H9 (cell line): ENCODE measurements at regions not wholly inside any gene's neighbourhood (a gene's known extent, or its start where the extent isn't known, plus 50 kb on each side); places are given as distances from the start of the nearest gene placed in this dataset.

ENCODE experiments used
- DNase-seq: peaks from one replicate; pipeline ENCODE4 v3.0.0-alpha.2; 2017
- H2AFZ ChIP-seq: one replicate; pipeline ENCODE4 v1.6.1; 2013; ENCODE audit warnings: mild to moderate bottlenecking, low read length, control low read depth, moderate library complexity
- H2AK5ac ChIP-seq: 2 replicates; pipeline ENCODE4 v1.6.1; 2013; ENCODE audit warnings: low read length, control low read depth, mixed read lengths; ENCODE audit not compliant: insufficient read length
- H2BK120ac ChIP-seq: one replicate; pipeline ENCODE4 v1.6.1; 2013; ENCODE audit warnings: low read depth, mild to moderate bottlenecking, low read length, control low read depth, inconsistent platforms; ENCODE audit not compliant: poor library complexity, severe bottlenecking
- H2BK12ac ChIP-seq: 2 replicates; pipeline ENCODE4 v1.6.1; 2013; ENCODE audit warnings: low read length, control low read depth, mixed read lengths, low read depth; ENCODE audit not compliant: insufficient read length
- H2BK15ac ChIP-seq: 2 replicates; pipeline ENCODE4 v1.6.1; 2013; ENCODE audit warnings: low read depth, low read length, control low read depth
- H2BK20ac ChIP-seq: one replicate; pipeline ENCODE4 v1.6.1; 2013; ENCODE audit warnings: low read depth, mild to moderate bottlenecking, low read length, control low read depth, inconsistent platforms; ENCODE audit not compliant: poor library complexity, severe bottlenecking
- H2BK5ac ChIP-seq: 2 replicates; pipeline ENCODE4 v1.6.1; 2013; ENCODE audit warnings: low read length, control low read depth, mixed read lengths; ENCODE audit not compliant: insufficient read length
- H3K14ac ChIP-seq: 2 replicates; pipeline ENCODE4 v1.6.1; 2013; ENCODE audit warnings: low read length, control low read depth; ENCODE audit not compliant: insufficient read depth
- H3K18ac ChIP-seq: 2 replicates; pipeline ENCODE4 v1.6.1; 2013; ENCODE audit warnings: low read depth, mild to moderate bottlenecking, mixed read lengths, low read length, control low read depth; ENCODE audit not compliant: insufficient read length
- H3K23ac ChIP-seq: 2 replicates; pipeline ENCODE4 v1.6.1; 2013; ENCODE audit warnings: low read length, control low read depth, mixed read lengths, low read depth; ENCODE audit not compliant: insufficient read length
- H3K23me2 ChIP-seq: 2 replicates; pipeline ENCODE4 v1.6.1; 2013; ENCODE audit warnings: low read depth, mild to moderate bottlenecking, mixed read lengths, low read length, control low read depth; ENCODE audit not compliant: insufficient read length, poor library complexity, severe bottlenecking
- H3K27ac ChIP-seq: 2 replicates; pipeline ENCODE4 v1.5.1; 2013; ENCODE audit warnings: low read length, control low read depth, mixed read lengths, low read depth; ENCODE audit not compliant: insufficient read length
- H3K27me3 ChIP-seq: 2 replicates; pipeline ENCODE4 v1.6.1; 2013; ENCODE audit warnings: low read length, control low read depth, inconsistent platforms; ENCODE audit not compliant: insufficient read depth
- H3K4ac ChIP-seq: 2 replicates; pipeline ENCODE4 v1.6.1; 2013; ENCODE audit warnings: low read depth, mild to moderate bottlenecking, control low read depth, inconsistent platforms, low read length, moderate library complexity
- H3K4me1 ChIP-seq: 2 replicates; pipeline ENCODE4 v1.6.1; 2013; ENCODE audit warnings: low read length, control low read depth, inconsistent platforms; ENCODE audit not compliant: insufficient read depth
- H3K4me2 ChIP-seq: 2 replicates; pipeline ENCODE4 v1.6.1; 2013; ENCODE audit warnings: low read length, control low read depth, mixed read lengths; ENCODE audit not compliant: insufficient read length, insufficient read depth
- H3K56ac ChIP-seq: 2 replicates; pipeline ENCODE4 v1.6.1; 2013; ENCODE audit warnings: low read depth, mild to moderate bottlenecking, mixed read lengths, low read length, control low read depth; ENCODE audit not compliant: insufficient read length
- H3K79me1 ChIP-seq: 2 replicates; pipeline ENCODE4 v1.6.1; 2013; ENCODE audit warnings: low read depth, mild to moderate bottlenecking, moderate library complexity, low read length, control low read depth, inconsistent platforms; ENCODE audit not compliant: insufficient read depth, poor library complexity, severe bottlenecking
- H3K79me2 ChIP-seq: 2 replicates; pipeline ENCODE4 v1.6.1; 2013; ENCODE audit warnings: low read length, control low read depth, inconsistent platforms; ENCODE audit not compliant: insufficient read depth
- H3K9ac ChIP-seq: 2 replicates; pipeline ENCODE4 v1.6.1; 2013; ENCODE audit warnings: low read length, control low read depth, mixed read lengths; ENCODE audit not compliant: insufficient read length; ENCODE audit errors: extremely low read depth
- H3K9me3 ChIP-seq: one replicate; pipeline ENCODE4 v1.6.1; 2013; ENCODE audit warnings: low read depth, low read length, inconsistent platforms; ENCODE audit not compliant: control insufficient read depth
- H3T11ph ChIP-seq: one replicate; pipeline ENCODE4 v1.6.1; 2013; ENCODE audit warnings: mild to moderate bottlenecking, low read length, control low read depth, inconsistent platforms
- H4K20me1 ChIP-seq: one replicate; pipeline ENCODE4 v1.6.1; 2013; ENCODE audit not compliant: control insufficient read depth, insufficient read length, insufficient read depth
- H4K5ac ChIP-seq: 2 replicates; pipeline ENCODE4 v1.6.1; 2013; ENCODE audit warnings: low read depth, mild to moderate bottlenecking, mixed read lengths, low read length, control low read depth; ENCODE audit not compliant: insufficient read length
- H4K8ac ChIP-seq: replicated peaks from 2 replicates; pipeline ENCODE4 v1.6.1; 2013; ENCODE audit warnings: low read length, control low read depth, mixed read lengths, low read depth; ENCODE audit not compliant: insufficient read length
- H4K91ac ChIP-seq: 2 replicates; pipeline ENCODE4 v1.6.1; 2013; ENCODE audit warnings: low read depth, mild to moderate bottlenecking, moderate library complexity, mixed read lengths, low read length, control low read depth; ENCODE audit not compliant: insufficient read length
- H3K27ac Mint-ChIP-seq, 3 experiments: 2 replicates in 2 of 3; 3 replicates in 1 of 3; pipeline ENCODE4 v1.8.0; 2020 to 2021; ENCODE audit warnings: mixed read lengths in 3 of 3, mild to moderate bottlenecking in 1 of 3, moderate library complexity in 1 of 3
- H3K27me3 Mint-ChIP-seq: 2 replicates; pipeline ENCODE4 v1.8.0; 2021; ENCODE audit warnings: low read depth, mild to moderate bottlenecking, moderate library complexity, mixed read lengths
- H3K36me3 Mint-ChIP-seq, 3 experiments: 2 replicates in 2 of 3; 3 replicates in 1 of 3; pipeline ENCODE4 v1.8.0; 2020 to 2021; ENCODE audit warnings: low read depth in 3 of 3, mixed read lengths in 3 of 3; ENCODE audit not compliant: insufficient read depth in 1 of 3
- H3K4me1 Mint-ChIP-seq, 2 experiments: 2 replicates each; pipeline ENCODE4 v1.8.0; 2020; ENCODE audit warnings: mixed read lengths in 2 of 2
- H3K4me3 Mint-ChIP-seq, 2 experiments: 2 replicates in 1 of 2; 3 replicates in 1 of 2; pipeline ENCODE4 v1.8.0; 2020 to 2021; ENCODE audit warnings: mild to moderate bottlenecking in 2 of 2, mixed read lengths in 2 of 2, moderate library complexity in 1 of 2
- H3K9me3 Mint-ChIP-seq, 2 experiments: 2 replicates in 1 of 2; 3 replicates in 1 of 2; pipeline ENCODE4 v1.8.0; 2020; ENCODE audit warnings: mild to moderate bottlenecking in 2 of 2, mixed read lengths in 2 of 2, moderate library complexity in 1 of 2
- TF ChIP-seq, protein P1 (sequence below): fragments of 200-600 bp; sonication (generic); conservative IDR thresholded peaks from 3 replicates; pipeline ENCODE4 v1.8.0; 2021; ENCODE audit warnings: antibody characterized with exemption, mild to moderate bottlenecking

DNA sequence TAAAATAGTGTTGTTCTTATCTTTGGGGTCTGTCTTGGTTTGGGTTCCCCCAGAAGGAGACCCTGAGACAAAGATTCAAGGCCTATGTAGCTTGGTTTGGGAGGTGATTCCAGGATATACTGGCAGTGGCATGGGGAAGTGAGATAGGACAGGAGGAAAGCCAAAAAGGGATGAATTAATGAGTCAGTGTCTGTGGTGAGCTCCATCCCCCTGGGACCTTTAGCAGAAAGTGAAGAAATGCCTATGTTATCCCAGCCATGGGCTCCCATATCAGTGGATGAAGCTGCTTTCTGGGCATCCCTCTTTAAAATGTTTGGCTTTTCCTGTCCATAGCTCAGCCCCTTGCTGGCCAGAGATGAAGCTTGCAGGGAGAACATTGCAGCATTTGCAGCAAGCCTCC is 217.0 kb upstream of the CTBP2 start:
- Histone ChIP-seq H3K4ac (no peak overlapping the region), H4K91ac (no peak overlapping the region), H2BK5ac (no peak overlapping the region), H2BK120ac (no peak overlapping the region), H3K23ac (no peak overlapping the region), H3K18ac (no peak overlapping the region), H3T11ph (no peak overlapping the region), H2AK5ac (no peak overlapping the region), H3K79me1 (no peaks in the 10 kb centered on the region), H3K4me2 (no peak overlapping the region), H4K8ac (no peak overlapping the region), H2BK12ac (no peak overlapping the region), H4K20me1 (no peaks in the 10 kb centered on the region), H3K9ac (no peak overlapping the region), H3K14ac (no peak overlapping the region), H2BK15ac (no peak overlapping the region), H3K56ac (no peak overlapping the region), H3K79me2 (no peaks in the 10 kb centered on the region), H3K9me3 (no peaks in the 10 kb centered on the region), H2AFZ (no peak overlapping the region), H2BK20ac (no peak overlapping the region), H4K5ac (no peak overlapping the region), H3K4me1 (no peaks in the 10 kb centered on the region), H3K23me2 (no peaks in the 10 kb centered on the region), H3K27ac (no peak overlapping the region), H3K27me3 (no peaks in the 10 kb centered on the region)
- DNase-seq: no peak
- Mint-ChIP-seq H3K9me3 (peaks cover 12 to 19% of the 10 kb centered on the region in 2 experiments), H3K27me3 (peaks cover 14% of the 10 kb centered on the region), H3K4me1 (0 out of 4 replicates have a peak, but pooled peaks cover 0 to 2% of the 10 kb centered on the region in 2 experiments), H3K4me3 (no peak overlapping the region), H3K27ac (no peak overlapping the region), H3K36me3 (peaks cover 0 to 11% (median 2%) of the 10 kb centered on the region in 3 experiments; a peak in 4 of 7 replicates)
- TF ChIP-seq, protein P1, sequence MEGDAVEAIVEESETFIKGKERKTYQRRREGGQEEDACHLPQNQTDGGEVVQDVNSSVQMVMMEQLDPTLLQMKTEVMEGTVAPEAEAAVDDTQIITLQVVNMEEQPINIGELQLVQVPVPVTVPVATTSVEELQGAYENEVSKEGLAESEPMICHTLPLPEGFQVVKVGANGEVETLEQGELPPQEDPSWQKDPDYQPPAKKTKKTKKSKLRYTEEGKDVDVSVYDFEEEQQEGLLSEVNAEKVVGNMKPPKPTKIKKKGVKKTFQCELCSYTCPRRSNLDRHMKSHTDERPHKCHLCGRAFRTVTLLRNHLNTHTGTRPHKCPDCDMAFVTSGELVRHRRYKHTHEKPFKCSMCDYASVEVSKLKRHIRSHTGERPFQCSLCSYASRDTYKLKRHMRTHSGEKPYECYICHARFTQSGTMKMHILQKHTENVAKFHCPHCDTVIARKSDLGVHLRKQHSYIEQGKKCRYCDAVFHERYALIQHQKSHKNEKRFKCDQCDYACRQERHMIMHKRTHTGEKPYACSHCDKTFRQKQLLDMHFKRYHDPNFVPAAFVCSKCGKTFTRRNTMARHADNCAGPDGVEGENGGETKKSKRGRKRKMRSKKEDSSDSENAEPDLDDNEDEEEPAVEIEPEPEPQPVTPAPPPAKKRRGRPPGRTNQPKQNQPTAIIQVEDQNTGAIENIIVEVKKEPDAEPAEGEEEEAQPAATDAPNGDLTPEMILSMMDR: no peak
